GM12874 (cell line): ENCODE measurements at regions not wholly inside any gene's neighbourhood (a gene's known extent, or its start where the extent isn't known, plus 50 kb on each side); places are given as distances from the start of the nearest gene placed in this dataset.

Experiments used
- TF ChIP-seq, protein P1 (sequence below): IDR thresholded peaks from 2 replicates; pipeline ENCODE4 v1.5.1; 2011; ENCODE audit warnings: low read depth, mild to moderate bottlenecking, control low read depth, low read length, moderate library complexity; ENCODE audit not compliant: insufficient read depth

DNA sequence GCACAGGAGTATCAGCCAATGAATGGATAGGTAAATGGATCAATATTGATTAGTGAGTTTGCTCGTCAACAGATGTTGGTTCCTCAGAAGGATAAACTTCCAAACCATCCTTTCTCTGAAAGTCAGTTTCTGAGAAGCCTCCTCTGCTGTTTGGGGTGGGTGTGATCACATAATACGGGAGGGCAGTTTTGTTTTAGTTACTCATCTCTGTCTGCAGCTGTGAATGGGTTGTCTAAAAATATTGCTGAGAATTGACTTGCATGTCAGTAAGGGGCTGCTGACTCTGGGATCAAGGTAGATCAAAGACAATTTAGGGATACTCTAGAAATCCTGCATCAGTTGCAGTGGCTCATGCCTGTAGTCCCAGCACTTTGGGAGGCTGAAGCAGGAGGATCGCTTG, 390.8 kb upstream of the AMELY start:
- TF ChIP-seq, protein P1, sequence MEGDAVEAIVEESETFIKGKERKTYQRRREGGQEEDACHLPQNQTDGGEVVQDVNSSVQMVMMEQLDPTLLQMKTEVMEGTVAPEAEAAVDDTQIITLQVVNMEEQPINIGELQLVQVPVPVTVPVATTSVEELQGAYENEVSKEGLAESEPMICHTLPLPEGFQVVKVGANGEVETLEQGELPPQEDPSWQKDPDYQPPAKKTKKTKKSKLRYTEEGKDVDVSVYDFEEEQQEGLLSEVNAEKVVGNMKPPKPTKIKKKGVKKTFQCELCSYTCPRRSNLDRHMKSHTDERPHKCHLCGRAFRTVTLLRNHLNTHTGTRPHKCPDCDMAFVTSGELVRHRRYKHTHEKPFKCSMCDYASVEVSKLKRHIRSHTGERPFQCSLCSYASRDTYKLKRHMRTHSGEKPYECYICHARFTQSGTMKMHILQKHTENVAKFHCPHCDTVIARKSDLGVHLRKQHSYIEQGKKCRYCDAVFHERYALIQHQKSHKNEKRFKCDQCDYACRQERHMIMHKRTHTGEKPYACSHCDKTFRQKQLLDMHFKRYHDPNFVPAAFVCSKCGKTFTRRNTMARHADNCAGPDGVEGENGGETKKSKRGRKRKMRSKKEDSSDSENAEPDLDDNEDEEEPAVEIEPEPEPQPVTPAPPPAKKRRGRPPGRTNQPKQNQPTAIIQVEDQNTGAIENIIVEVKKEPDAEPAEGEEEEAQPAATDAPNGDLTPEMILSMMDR = no peak

DNA sequence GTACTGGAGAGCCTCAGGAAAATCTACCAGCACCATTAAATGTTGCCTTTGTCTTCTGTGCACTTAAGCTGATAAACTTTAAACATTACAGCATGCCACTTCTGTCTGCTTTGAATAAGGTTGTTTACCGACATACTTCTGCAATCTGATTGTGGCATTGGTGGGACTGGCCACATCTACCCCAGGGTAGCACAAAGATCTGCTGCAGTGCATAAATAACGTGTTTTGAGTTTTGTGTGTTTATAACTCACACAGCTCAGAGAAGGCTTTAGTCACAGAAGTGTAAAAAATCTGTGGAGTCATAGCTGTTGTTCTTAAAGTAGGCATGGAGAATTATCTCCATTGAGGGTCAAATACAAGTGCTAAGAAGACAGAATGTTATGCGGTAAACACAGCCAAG, 388.4 kb upstream of the AMELY start:
- TF ChIP-seq, protein P1 = no peak

DNA sequence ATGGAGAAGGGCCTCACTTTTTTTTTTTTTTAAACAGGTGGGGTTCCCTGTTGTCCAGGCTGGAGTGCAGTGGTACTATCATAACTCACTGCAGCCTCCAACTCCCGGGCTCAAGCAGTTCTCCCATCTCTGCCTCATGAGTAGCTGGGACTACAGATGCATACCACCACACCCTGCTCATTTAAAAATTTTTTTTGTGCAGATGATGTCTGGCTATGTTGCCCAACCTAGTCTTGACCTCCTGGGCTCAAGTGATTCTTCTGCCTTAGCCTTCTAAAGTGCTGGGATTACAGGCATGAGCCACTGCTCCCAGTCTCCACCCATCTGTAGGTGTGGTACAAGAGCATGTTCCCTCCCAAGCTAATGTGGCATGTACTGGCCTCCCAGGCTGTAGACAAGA, 380.6 kb upstream of the AMELY start:
- TF ChIP-seq, protein P1 = no peak

DNA sequence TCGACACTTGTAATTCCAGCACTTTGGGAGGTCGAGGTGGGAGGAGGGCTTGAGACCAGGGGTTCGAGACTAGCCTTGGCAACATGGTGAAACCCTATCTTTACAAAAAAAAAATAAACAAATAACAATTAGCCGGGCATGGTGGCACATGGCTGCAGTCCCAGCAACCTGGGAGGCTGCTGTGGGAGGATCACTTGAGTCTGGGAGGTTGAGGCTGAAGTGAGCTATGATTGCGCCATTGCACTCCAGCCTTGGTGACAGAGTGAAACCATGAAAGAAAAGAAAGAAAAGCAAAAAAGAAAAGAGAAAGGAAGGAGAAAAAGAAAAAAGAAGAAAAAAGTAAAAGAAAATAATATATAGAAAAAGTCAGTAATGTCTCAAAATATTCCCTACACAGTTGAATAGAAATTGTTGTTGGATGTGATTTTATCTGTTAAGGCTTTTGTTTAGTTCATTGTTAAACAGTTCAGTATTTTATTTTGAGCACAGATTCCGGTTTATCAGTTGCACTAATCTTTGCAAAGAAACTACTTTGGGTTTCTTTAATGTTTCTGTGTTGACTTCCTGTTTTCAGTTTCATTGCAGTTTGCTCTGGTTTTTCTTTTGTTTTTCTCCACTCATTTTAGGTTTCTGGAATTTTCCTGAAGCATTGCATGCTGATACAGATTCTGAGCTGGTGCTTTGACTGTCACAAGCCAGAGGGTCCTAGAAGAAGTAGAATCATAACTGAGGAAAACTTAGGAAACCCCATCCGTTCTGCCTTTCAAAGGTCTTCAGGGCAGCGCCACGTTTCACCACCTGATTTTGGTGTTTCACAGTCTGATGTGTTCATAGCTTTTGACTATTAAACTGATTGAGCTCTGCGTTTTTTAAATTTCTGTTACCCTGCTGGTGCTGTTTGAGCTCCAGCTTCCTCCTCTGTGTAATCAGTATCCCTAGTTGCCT, 378.6 kb upstream of the AMELY start:
- TF ChIP-seq, protein P1 = no peak

DNA sequence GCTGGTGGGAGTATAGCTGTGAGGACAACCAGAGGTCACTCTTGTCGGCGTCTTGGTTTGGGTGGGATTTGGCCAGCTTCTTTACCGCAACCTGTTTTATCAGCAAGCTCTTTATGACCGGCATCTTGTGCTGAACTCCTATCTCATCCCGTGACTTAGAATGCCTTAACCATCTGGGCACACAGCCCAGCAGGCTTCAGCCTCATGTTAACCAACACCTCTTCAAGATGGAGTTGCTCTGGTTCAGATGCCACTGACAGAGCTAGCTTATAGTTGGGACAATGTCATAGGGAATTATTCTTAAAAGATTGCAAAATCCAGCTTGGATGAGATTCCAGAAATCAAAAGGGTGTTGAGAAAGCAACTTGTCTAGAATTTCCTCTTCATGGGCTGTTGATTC, 377.1 kb upstream of the AMELY start:
- TF ChIP-seq, protein P1 = no peak

DNA sequence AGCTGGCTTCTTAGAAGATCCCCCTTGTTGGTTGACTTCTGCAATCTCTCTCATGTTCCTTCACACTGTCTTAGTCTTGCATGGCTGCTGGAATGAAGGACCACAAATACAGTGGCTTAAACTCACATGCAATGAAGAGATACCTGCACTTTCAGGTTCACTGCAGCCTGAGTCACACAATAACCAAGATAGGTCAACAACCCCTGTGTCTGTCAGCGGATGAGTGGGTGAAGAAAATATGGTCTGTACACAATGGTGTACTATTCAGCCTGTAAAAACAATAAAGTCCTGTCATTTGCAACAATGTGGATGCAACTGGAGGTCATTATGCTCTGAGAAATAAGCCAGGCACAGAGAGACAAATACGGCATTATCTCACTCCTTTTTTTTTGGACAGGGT, 373.8 kb upstream of the AMELY start:
- TF ChIP-seq, protein P1 = no peak

DNA sequence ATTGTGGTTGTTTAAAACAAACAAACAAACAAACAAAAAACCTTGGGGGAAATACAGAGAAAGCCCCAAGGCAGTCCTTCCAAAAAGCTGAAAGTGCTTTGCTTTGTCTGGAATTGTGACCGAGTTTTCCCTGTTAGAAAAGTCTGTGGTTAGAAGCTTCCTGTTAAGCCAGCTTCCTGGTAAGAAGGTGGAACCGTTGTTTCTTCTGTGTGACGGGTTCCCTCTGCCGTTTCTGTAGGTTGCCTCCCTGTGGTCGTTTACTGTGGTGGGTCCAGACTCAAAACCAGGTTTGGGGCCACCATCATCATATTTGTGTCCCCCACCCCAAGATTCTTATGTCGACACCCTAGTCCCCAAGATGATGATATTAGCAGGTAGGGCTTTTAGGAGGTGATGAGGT, 371.4 kb upstream of the AMELY start:
- TF ChIP-seq, protein P1 = no peak
